Panc1 (cell line): ENCODE measurements at regions not wholly inside any gene's neighbourhood (a gene's known extent, or its start where the extent isn't known, plus 50 kb on each side); places are given as distances from the start of the nearest gene placed in this dataset.

Experiments used
- ATAC-seq: fragments of 200-7000 bp; cut with Tn5 transposase; 2 replicates; pipeline ENCODE4 v1.9.1; 2020; ENCODE audit warnings: mild to moderate bottlenecking, moderate library complexity
- BruUV-seq: library from RNA; stranded (reverse); fragments of 400-500 nt; replicated peaks from 2 replicates; lab custom pipeline; 2021; lab: Mats Ljungman, UMichigan
- CTCF ChIA-PET: fragments of 300-600 bp; sonication (Branson Sonifier 250); formaldehyde crosslinking; loops from one replicate; lab custom pipeline; 2022; ENCODE audit warnings: antibody characterized with exemption; lab: Charles Lee
- POLR2A ChIA-PET: fragments of 300-600 bp; sonication (Branson Sonifier 250); formaldehyde crosslinking; loops from one replicate; lab custom pipeline; 2022; ENCODE audit warnings: antibody characterized with exemption; lab: Charles Lee
- DNase-seq: peaks from one replicate; pipeline ENCODE4 v3.0.0-alpha.2; 2010; ENCODE audit warnings: low read depth, low spot score
- H3K27ac ChIP-seq: 2 replicates; pipeline ENCODE4 v1.5.1; 2011; ENCODE audit warnings: mild to moderate bottlenecking, low read length, inconsistent platforms
- H3K27me3 ChIP-seq: fragments of 200-500 bp; sonication (Bioruptor generic); 2 replicates; pipeline ENCODE4 v1.6.0; 2014; ENCODE audit warnings: low read length, inconsistent platforms; ENCODE audit not compliant: control insufficient read depth, insufficient read depth
- H3K36me3 ChIP-seq: fragments of 200-500 bp; sonication (Bioruptor generic); 2 replicates; pipeline ENCODE4 v1.5.1; 2014; ENCODE audit warnings: inconsistent platforms, mild to moderate bottlenecking, low read length, moderate library complexity; ENCODE audit not compliant: control insufficient read depth, insufficient read depth
- H3K4me1 ChIP-seq: 2 replicates; pipeline ENCODE4 v1.5.1; 2011; ENCODE audit warnings: inconsistent platforms, mild to moderate bottlenecking, low read length, moderate library complexity; ENCODE audit not compliant: control insufficient read depth, insufficient read depth
- H3K4me3 ChIP-seq, 2 experiments: 2 replicates each; pipeline ENCODE4 v1.5.1; 2011 to 2012; ENCODE audit warnings: low read depth in 2 of 2, low read length in 2 of 2, mild to moderate bottlenecking in 2 of 2, inconsistent platforms in 1 of 2, moderate library complexity in 1 of 2
- H3K9me3 ChIP-seq: fragments of 200-500 bp; sonication (Bioruptor generic); 2 replicates; pipeline ENCODE4 v1.5.1; 2014; ENCODE audit warnings: low read depth, mild to moderate bottlenecking, inconsistent platforms, low read length, moderate library complexity; ENCODE audit not compliant: control insufficient read depth, insufficient read depth
- CTCF ChIP-seq: fragments of 450-650 bp; IDR thresholded peaks from 2 replicates; pipeline ENCODE4 v1.5.1; 2017; ENCODE audit warnings: mild to moderate bottlenecking
- POLR2AphosphoS5 ChIP-seq: IDR thresholded peaks from 2 replicates; pipeline ENCODE4 v1.6.1; 2012; ENCODE audit warnings: mild to moderate bottlenecking, low read depth, low read length, moderate library complexity
- SIN3A ChIP-seq: IDR thresholded peaks from 2 replicates; pipeline ENCODE4 v1.6.1; 2012; ENCODE audit warnings: low read depth, mild to moderate bottlenecking, low read length, moderate library complexity, borderline replicate concordance; ENCODE audit not compliant: insufficient read depth
- TCF7L2 ChIP-seq: IDR thresholded peaks from 2 replicates; pipeline ENCODE4 v1.6.1; 2011; ENCODE audit warnings: mild to moderate bottlenecking, low read depth, low read length, inconsistent platforms
- in situ Hi-C: cut with HindIII; loops from 2 replicates; pipeline ENCODE4 v1.10.0; 2016; ENCODE audit warnings: low sequenced_read_pairs, low pct_unique_long_range_greater_than_20kb
- intact Hi-C: fragments of 100-400 bp; cut with micrococcal nuclease; formaldehyde crosslinking; loops from one replicate; pipeline ENCODE4 v1.10.0; 2022; ENCODE audit not compliant: unreplicated experiment
- TF ChIP-seq, protein P1 (sequence below), 2 experiments: IDR thresholded peaks; 2 replicates each; pipeline ENCODE4 v1.6.1; 2011 to 2012; ENCODE audit warnings: low read depth in 2 of 2, control low read depth in 1 of 2, low read length in 1 of 2, mild to moderate bottlenecking in 1 of 2, moderate library complexity in 1 of 2; ENCODE audit not compliant: insufficient read depth in 1 of 2

DNA sequence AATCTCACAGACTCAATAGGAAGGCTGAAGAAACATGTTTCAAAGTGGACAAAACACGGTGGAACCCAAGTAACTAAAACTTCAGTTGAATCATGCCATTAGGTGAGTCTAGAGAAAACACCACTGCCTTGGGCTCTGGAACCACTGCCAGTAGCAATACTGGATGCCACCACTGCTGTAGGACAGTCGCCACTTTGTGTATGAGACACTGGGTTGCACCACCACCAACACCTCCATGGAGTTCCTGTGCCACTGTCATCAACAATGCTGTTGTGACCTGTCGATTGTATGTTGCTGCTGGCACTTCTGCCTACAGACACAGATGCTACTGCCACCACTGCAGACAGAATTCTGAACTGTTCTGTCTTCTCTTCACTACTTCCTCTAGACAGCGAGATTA lies 686.7 kb downstream of the METTL4 start:
- Histone ChIP-seq H3K9me3 (no peaks in the 10 kb centered on the region), H3K27ac (no peak overlapping the region), H3K27me3 (no peaks in the 10 kb centered on the region), H3K4me1 (no peaks in the 10 kb centered on the region), H3K4me3 (no peak overlapping the region), H3K36me3 (no peaks in the 10 kb centered on the region)
- ChIA-PET CTCF (no interaction called here), POLR2A (no interaction called here)
- in situ Hi-C loops: no loop called here
- no peak for TF ChIP-seq CTCF
- TF ChIP-seq POLR2AphosphoS5: no peak
- TF ChIP-seq, protein P1, sequence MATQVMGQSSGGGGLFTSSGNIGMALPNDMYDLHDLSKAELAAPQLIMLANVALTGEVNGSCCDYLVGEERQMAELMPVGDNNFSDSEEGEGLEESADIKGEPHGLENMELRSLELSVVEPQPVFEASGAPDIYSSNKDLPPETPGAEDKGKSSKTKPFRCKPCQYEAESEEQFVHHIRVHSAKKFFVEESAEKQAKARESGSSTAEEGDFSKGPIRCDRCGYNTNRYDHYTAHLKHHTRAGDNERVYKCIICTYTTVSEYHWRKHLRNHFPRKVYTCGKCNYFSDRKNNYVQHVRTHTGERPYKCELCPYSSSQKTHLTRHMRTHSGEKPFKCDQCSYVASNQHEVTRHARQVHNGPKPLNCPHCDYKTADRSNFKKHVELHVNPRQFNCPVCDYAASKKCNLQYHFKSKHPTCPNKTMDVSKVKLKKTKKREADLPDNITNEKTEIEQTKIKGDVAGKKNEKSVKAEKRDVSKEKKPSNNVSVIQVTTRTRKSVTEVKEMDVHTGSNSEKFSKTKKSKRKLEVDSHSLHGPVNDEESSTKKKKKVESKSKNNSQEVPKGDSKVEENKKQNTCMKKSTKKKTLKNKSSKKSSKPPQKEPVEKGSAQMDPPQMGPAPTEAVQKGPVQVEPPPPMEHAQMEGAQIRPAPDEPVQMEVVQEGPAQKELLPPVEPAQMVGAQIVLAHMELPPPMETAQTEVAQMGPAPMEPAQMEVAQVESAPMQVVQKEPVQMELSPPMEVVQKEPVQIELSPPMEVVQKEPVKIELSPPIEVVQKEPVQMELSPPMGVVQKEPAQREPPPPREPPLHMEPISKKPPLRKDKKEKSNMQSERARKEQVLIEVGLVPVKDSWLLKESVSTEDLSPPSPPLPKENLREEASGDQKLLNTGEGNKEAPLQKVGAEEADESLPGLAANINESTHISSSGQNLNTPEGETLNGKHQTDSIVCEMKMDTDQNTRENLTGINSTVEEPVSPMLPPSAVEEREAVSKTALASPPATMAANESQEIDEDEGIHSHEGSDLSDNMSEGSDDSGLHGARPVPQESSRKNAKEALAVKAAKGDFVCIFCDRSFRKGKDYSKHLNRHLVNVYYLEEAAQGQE (IDR thresholded peaks at IDR 0.05; ENCODE audit: insufficient read depth in 1 of 2, low read depth in 2 of 2, low read length in 1 of 2): no peak
- TF ChIP-seq SIN3A: no peak
- TF ChIP-seq TCF7L2: no peak
- intact Hi-C loops: no loop called here
- no peak for DNase-seq
- BruUV-seq: no TSS peak
- ATAC-seq: no peak

GRCh38 chr18:1891641-1892040 lies 679.7 kb downstream of the METTL4 start:
- H3K36me3 ChIP-seq: no peaks in the 10 kb centered on the region
- ChIA-PET CTCF (no interaction called here), POLR2A (no interaction called here)
- no peak for DNase-seq
- H3K4me3 ChIP-seq: no peak overlapping the region
- no peak for TF ChIP-seq CTCF
- no peak for TF ChIP-seq POLR2AphosphoS5
- TF ChIP-seq SIN3A: no peak
- no peak for TF ChIP-seq TCF7L2
- TF ChIP-seq, protein P1 (IDR thresholded peaks at IDR 0.05; ENCODE audit: insufficient read depth in 1 of 2, low read depth in 2 of 2, low read length in 1 of 2): no peak
- no peaks in the 10 kb centered on the region for H3K9me3 ChIP-seq
- intact Hi-C loops (no loop called here), in situ Hi-C loops (no loop called here)
- no peaks in the 10 kb centered on the region for H3K4me1 ChIP-seq
- no peak overlapping the region for H3K27ac ChIP-seq
- no TSS peak for BruUV-seq
- ATAC-seq: no peak
- H3K27me3 ChIP-seq: no peaks in the 10 kb centered on the region
